MM.1S (cell line): ENCODE measurements at regions not wholly inside any gene's neighbourhood (a gene's known extent, or its start where the extent isn't known, plus 50 kb on each side); places are given as distances from the start of the nearest gene placed in this dataset.

Source experiments
- CTCF ChIP-seq: fragments of 300-600 bp; sonication (generic); IDR thresholded peaks from 2 replicates; pipeline ENCODE4 v1.5.1; 2016; ENCODE audit warnings: antibody characterized with exemption, low read length, mixed read lengths
- EZH2 ChIP-seq: fragments of 300-600 bp; sonication (generic); optimal IDR thresholded peaks from 2 replicates; pipeline ENCODE3; 2017; ENCODE audit warnings: low read depth, mild to moderate bottlenecking, antibody characterized with exemption, low read length, mixed read lengths
- EZH2phosphoT487 ChIP-seq: fragments of 300-600 bp; sonication (generic); IDR thresholded peaks from 2 replicates; pipeline ENCODE4 v1.6.1; 2018; ENCODE audit warnings: antibody characterized with exemption, low read length

DNA sequence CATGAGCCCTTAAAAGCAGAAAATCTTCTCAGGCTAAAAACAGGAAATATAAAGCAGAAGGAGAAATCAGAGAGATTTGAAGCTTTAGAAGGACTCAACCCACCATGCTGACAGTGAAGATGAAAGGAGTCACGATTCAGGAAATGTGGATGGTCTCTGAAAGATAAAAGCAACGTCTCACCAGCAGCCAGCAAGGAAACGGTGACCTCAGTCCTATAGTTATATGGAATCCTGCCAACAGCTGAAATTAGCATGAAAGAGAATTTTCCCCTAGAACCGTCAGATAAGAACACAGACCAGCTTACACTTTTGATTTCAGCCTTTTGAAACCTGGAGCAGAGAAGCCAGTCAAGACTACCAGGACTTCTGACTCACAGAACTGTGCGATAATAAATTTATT is 715.7 kb upstream of the HTR2C start:
- TF ChIP-seq CTCF (no peak), EZH2phosphoT487 (no peak), EZH2 (no peak)
